ENCODE measurements at regions not wholly inside any gene's neighbourhood (a gene's known extent, or its start where the extent isn't known, plus 50 kb on each side); places are given as distances from the start of the nearest gene placed in this dataset.

- DNase-seq: no peak
- WGBS, 2 donors: 84 to 87% methylated on average over 5 to 6 of the region's 6 CpGs
- H3K4me1 ChIP-seq: no peaks in the 10 kb centered on the region
- no peaks in the 10 kb centered on the region for H3K27me3 ChIP-seq
- H3K27ac ChIP-seq: no peak overlapping the region
- H3K4me3 ChIP-seq: no peak overlapping the region
- no peak for ATAC-seq (ENCODE audit: low FRiP score in 2 of 2)
- H3K36me3 ChIP-seq: no peaks in the 10 kb centered on the region
- no peaks in the 10 kb centered on the region for H3K9me3 ChIP-seq
- TF ChIP-seq POLR2A (IDR thresholded peaks at IDR 0.05) (no peak), EP300 (IDR thresholded peaks at IDR 0.05) (no peak), POLR2AphosphoS5 (IDR thresholded peaks at IDR 0.05) (no peak), CTCF (IDR thresholded peaks at IDR 0.05) (no peak)
These were observed 1031.0 kb upstream of the PCDH9 start for GRCh38 chr13:68261105-68261504.

GRCh38 chr13:68257111-68257842 is 1027.1 kb upstream of the PCDH9 start:
- DNase-seq (no peak), ATAC-seq (ENCODE audit: low FRiP score in 2 of 2) (no peak)
- no peaks in the 10 kb centered on the region for H3K27me3 ChIP-seq
- no peaks in the 10 kb centered on the region for H3K4me1 ChIP-seq
- no peak overlapping the region for H3K27ac ChIP-seq
- no peaks in the 10 kb centered on the region for H3K9me3 ChIP-seq
- no peak overlapping the region for H3K4me3 ChIP-seq
- WGBS, 2 donors: 86 to 87% methylated on average over 13 to 15 of the region's 15 CpGs
- H3K36me3 ChIP-seq: no peaks in the 10 kb centered on the region
- TF ChIP-seq CTCF (IDR thresholded peaks at IDR 0.05) (no peak), POLR2AphosphoS5 (IDR thresholded peaks at IDR 0.05) (no peak), POLR2A (IDR thresholded peaks at IDR 0.05) (no peak), EP300 (IDR thresholded peaks at IDR 0.05) (no peak)

- H3K36me3 ChIP-seq: no peaks in the 10 kb centered on the region
- no peak for TF ChIP-seq POLR2A (IDR thresholded peaks at IDR 0.05)
- no peaks in the 10 kb centered on the region for H3K4me1 ChIP-seq
- no peak overlapping the region for H3K4me3 ChIP-seq
- no peaks in the 10 kb centered on the region for H3K9me3 ChIP-seq
- 65 to 66% methylated on average over 4 of the region's 4 CpGs for WGBS, 2 donors
- H3K27me3 ChIP-seq: no peaks in the 10 kb centered on the region
- H3K27ac ChIP-seq: no peak overlapping the region
- ATAC-seq (ENCODE audit: low FRiP score in 2 of 2) (no peak), DNase-seq (no peak)
These were observed 1024.0 kb upstream of the PCDH9 start for GRCh38 chr13:68254151-68254550.

DNA sequence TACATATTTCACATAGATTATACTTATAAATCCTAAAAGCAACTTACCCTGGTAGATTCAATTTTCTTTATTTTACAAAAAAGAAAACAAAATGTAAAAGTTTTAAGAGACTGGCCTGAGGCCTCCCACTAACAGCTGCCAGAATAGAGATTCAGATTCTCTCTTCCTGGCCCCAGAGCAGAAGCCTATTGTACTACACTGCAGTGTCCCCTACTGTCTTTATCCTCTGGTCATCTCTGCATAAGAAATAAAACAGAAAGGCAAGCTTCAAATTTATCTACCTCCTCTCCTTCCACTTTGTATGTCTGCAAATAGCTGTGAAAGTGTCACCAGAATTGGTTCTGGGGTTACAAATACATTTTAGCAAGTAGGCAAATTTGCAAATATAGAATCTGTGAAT is 1004.1 kb upstream of the PCDH9 start:
- Histone ChIP-seq H3K36me3 (no peaks in the 10 kb centered on the region), H3K27me3 (no peaks in the 10 kb centered on the region), H3K27ac (no peak overlapping the region), H3K4me1 (no peaks in the 10 kb centered on the region), H3K9me3 (no peaks in the 10 kb centered on the region), H3K4me3 (no peak overlapping the region)
- TF ChIP-seq POLR2AphosphoS5 (IDR thresholded peaks at IDR 0.05): no peak
- TF ChIP-seq CTCF (IDR thresholded peaks at IDR 0.05): no peak
- no peak for TF ChIP-seq POLR2A (IDR thresholded peaks at IDR 0.05)
- no peak for TF ChIP-seq EP300 (IDR thresholded peaks at IDR 0.05)
- ATAC-seq (ENCODE audit: low FRiP score in 2 of 2) (no peak), DNase-seq (no peak)

- Histone ChIP-seq H3K9me3 (no peaks in the 10 kb centered on the region), H3K4me1 (no peaks in the 10 kb centered on the region), H3K27ac (no peak overlapping the region), H3K4me3 (no peak overlapping the region), H3K27me3 (no peaks in the 10 kb centered on the region), H3K36me3 (no peaks in the 10 kb centered on the region)
- ATAC-seq (ENCODE audit: low FRiP score in 2 of 2) (no peak), DNase-seq (no peak)
- WGBS, 2 donors: 60% methylated on average over 7 of the region's 7 CpGs
- no peak for TF ChIP-seq POLR2A (IDR thresholded peaks at IDR 0.05)
- no peak for TF ChIP-seq CTCF (IDR thresholded peaks at IDR 0.05)
- no peak for TF ChIP-seq EP300 (IDR thresholded peaks at IDR 0.05)
- TF ChIP-seq POLR2AphosphoS5 (IDR thresholded peaks at IDR 0.05): no peak
These were observed 1002.4 kb upstream of the PCDH9 start for GRCh38 chr13:68232351-68233130.

All from upper lobe of left lung (tissue), 6 donors.